Suprapubic skin (tissue), 4 donors: ENCODE measurements at regions not wholly inside any gene's neighbourhood (a gene's known extent, or its start where the extent isn't known, plus 50 kb on each side); places are given as distances from the start of the nearest gene placed in this dataset.
"Not testable (repeated sequence)": the region's sequence is repeated elsewhere in the genome, so short reads cannot be mapped to it uniquely, and the experiment has no call there.

Experiments used
- DNase-seq, 2 donors: peaks; one replicate each; pipeline ENCODE4 v3.0.0-alpha.2; 2019; ENCODE audit warnings: low spot score in 2 of 2
- H3K27ac ChIP-seq: fragments of 200-600 bp; sonication (generic); one replicate; pipeline ENCODE4 v1.5.1; 2019
- H3K27me3 ChIP-seq: fragments of 200-600 bp; sonication (generic); one replicate; pipeline ENCODE4 v1.5.1; 2019
- H3K36me3 ChIP-seq: fragments of 200-600 bp; sonication (generic); one replicate; pipeline ENCODE4 v1.5.1; 2019
- H3K4me1 ChIP-seq: fragments of 200-600 bp; sonication (generic); one replicate; pipeline ENCODE4 v1.5.1; 2019
- H3K4me3 ChIP-seq: fragments of 200-600 bp; sonication (generic); one replicate; pipeline ENCODE4 v1.5.1; 2019; ENCODE audit warnings: mild to moderate bottlenecking
- H3K9me3 ChIP-seq: fragments of 200-600 bp; sonication (generic); one replicate; pipeline ENCODE4 v1.5.1; 2019
- CTCF ChIP-seq, 2 donors: fragments of 200-600 bp in 1 of 2; fragments of 450-650 bp in 1 of 2; sonication (generic) in 1 of 2; IDR thresholded peaks; one replicate each; pipeline ENCODE4 v1.5.1; 2016 to 2019; ENCODE audit warnings: antibody characterized with exemption in 2 of 2, mild to moderate bottlenecking in 1 of 2, moderate library complexity in 1 of 2
- EP300 ChIP-seq: sonication (generic); formaldehyde crosslinking; IDR thresholded peaks from one replicate; pipeline ENCODE4 v1.6.1; 2017; ENCODE audit warnings: antibody characterized with exemption
- POLR2A ChIP-seq, 2 donors: fragments of 450-650 bp; IDR thresholded peaks; one replicate each; pipeline ENCODE4 v1.6.1; 2017; ENCODE audit warnings: antibody characterized with exemption in 2 of 2, mild to moderate bottlenecking in 2 of 2, moderate library complexity in 2 of 2
- POLR2AphosphoS5 ChIP-seq, 3 donors: sonication (generic); formaldehyde crosslinking; IDR thresholded peaks; one replicate each; pipeline ENCODE4 v1.6.1; 2017; ENCODE audit warnings: antibody characterized with exemption in 3 of 3
- WGBS: methylation state at CpG from one replicate; pipeline ENCODE4 v1.1.5; 2018; 5-methylcytosine and 5-hydroxymethylcytosine counted together

- Histone ChIP-seq H3K27ac (no peak overlapping the region), H3K27me3 (no peaks in the 10 kb centered on the region), H3K4me1 (peaks cover 9% of the 10 kb centered on the region), H3K4me3 (no peak overlapping the region), H3K36me3 (no peaks in the 10 kb centered on the region), H3K9me3 (no peaks in the 10 kb centered on the region)
- 94% methylated on average over 8 of the region's 9 CpGs for WGBS
- TF ChIP-seq EP300 (no peak), POLR2AphosphoS5 (IDR thresholded peaks at IDR 0.05) (no peak), CTCF (IDR thresholded peaks at IDR 0.05) (no peak), POLR2A (IDR thresholded peaks at IDR 0.05) (no peak)
- DNase-seq, result peak in 1 of 2 donors; percentile 52
Measured at GRCh38 chr6:3616565-3617176, 134.8 kb downstream of the PXDC1 start.

GRCh38 chr6:3615391-3616380 lies 135.8 kb downstream of the PXDC1 start:
- Histone ChIP-seq H3K27ac (no peak overlapping the region), H3K27me3 (no peaks in the 10 kb centered on the region), H3K36me3 (no peaks in the 10 kb centered on the region), H3K4me1 (peaks cover 19% of the 10 kb centered on the region), H3K4me3 (no peak overlapping the region), H3K9me3 (no peaks in the 10 kb centered on the region)
- 89% methylated on average over 11 of the region's 11 CpGs for WGBS
- no peak for DNase-seq
- no peak for TF ChIP-seq CTCF (IDR thresholded peaks at IDR 0.05)
- no peak for TF ChIP-seq POLR2A (IDR thresholded peaks at IDR 0.05)
- no peak for TF ChIP-seq POLR2AphosphoS5 (IDR thresholded peaks at IDR 0.05)
- no peak for TF ChIP-seq EP300

- Histone ChIP-seq H3K9me3 (no peaks in the 10 kb centered on the region), H3K4me1 (peaks cover 23% of the 10 kb centered on the region), H3K27me3 (no peaks in the 10 kb centered on the region), H3K4me3 (no peak overlapping the region), H3K27ac (no peak overlapping the region), H3K36me3 (no peaks in the 10 kb centered on the region)
- no peak for DNase-seq
- TF ChIP-seq POLR2AphosphoS5 (IDR thresholded peaks at IDR 0.05) (no peak), POLR2A (IDR thresholded peaks at IDR 0.05) (no peak), EP300 (no peak), CTCF (IDR thresholded peaks at IDR 0.05) (no peak)
- WGBS, result 97% methylated on average over 2 of the region's 2 CpGs
Measured at GRCh38 chr6:3614918-3615317, 136.6 kb downstream of the PXDC1 start.

GRCh38 chr6:3613565-3613964 lies 137.9 kb downstream of the PXDC1 start:
- H3K4me1 ChIP-seq, result peaks cover 29% of the 10 kb centered on the region
- H3K27me3 ChIP-seq, DNase-seq, H3K27ac ChIP-seq, H3K9me3 ChIP-seq, H3K4me3 ChIP-seq, H3K36me3 ChIP-seq: not testable (repeated sequence)
- 96% methylated on average over 1 of the region's 1 CpG for WGBS

- Histone ChIP-seq H3K9me3 (no peaks in the 10 kb centered on the region), H3K36me3 (no peaks in the 10 kb centered on the region), H3K4me3 (no peak overlapping the region), H3K4me1 (peaks cover 29% of the 10 kb centered on the region), H3K27ac (peak overlapping the region; percentile 67), H3K27me3 (no peaks in the 10 kb centered on the region)
- 41% methylated on average over 8 of the region's 8 CpGs for WGBS
- DNase-seq, result peak in 1 of 2 donors; percentile 18
- TF ChIP-seq EP300 (no peak), POLR2AphosphoS5 (IDR thresholded peaks at IDR 0.05) (peak in 1 of 3 donors; percentile 62), POLR2A (IDR thresholded peaks at IDR 0.05) (no peak), CTCF (IDR thresholded peaks at IDR 0.05) (no peak)
Measured at GRCh38 chr6:3612341-3613041, 139.0 kb downstream of the PXDC1 start.
